ENCODE measurements at regions not wholly inside any gene's neighbourhood (a gene's known extent, or its start where the extent isn't known, plus 50 kb on each side); places are given as distances from the start of the nearest gene placed in this dataset.

GRCh38 chr10:128859738-128860386, 607.2 kb upstream of the MGMT start:
- TF ChIP-seq, protein P1, sequence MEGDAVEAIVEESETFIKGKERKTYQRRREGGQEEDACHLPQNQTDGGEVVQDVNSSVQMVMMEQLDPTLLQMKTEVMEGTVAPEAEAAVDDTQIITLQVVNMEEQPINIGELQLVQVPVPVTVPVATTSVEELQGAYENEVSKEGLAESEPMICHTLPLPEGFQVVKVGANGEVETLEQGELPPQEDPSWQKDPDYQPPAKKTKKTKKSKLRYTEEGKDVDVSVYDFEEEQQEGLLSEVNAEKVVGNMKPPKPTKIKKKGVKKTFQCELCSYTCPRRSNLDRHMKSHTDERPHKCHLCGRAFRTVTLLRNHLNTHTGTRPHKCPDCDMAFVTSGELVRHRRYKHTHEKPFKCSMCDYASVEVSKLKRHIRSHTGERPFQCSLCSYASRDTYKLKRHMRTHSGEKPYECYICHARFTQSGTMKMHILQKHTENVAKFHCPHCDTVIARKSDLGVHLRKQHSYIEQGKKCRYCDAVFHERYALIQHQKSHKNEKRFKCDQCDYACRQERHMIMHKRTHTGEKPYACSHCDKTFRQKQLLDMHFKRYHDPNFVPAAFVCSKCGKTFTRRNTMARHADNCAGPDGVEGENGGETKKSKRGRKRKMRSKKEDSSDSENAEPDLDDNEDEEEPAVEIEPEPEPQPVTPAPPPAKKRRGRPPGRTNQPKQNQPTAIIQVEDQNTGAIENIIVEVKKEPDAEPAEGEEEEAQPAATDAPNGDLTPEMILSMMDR (conservative IDR thresholded peaks at IDR 0.05 in 1 of 2, IDR thresholded peaks at IDR 0.05 in 1 of 2; ENCODE audit: extremely low read depth in 1 of 2, insufficient read depth in 1 of 2, low read depth in 1 of 2, low read length in 2 of 2) = peak; percentile 28 to 31
- no peak for TF ChIP-seq EZH2 (IDR thresholded peaks at IDR 0.05; ENCODE audit: borderline replicate concordance, low read length)

Data from mammary epithelial cell (primary cell).